Suprapubic skin (tissue), 3 donors: ENCODE measurements at regions not wholly inside any gene's neighbourhood (a gene's known extent, or its start where the extent isn't known, plus 50 kb on each side); places are given as distances from the start of the nearest gene placed in this dataset.

ENCODE experiments used
- CTCF ChIP-seq, 2 donors: fragments of 200-600 bp in 1 of 2; fragments of 450-650 bp in 1 of 2; sonication (generic) in 1 of 2; IDR thresholded peaks; one replicate each; pipeline ENCODE4 v1.5.1; 2016 to 2019; ENCODE audit warnings: antibody characterized with exemption in 2 of 2, mild to moderate bottlenecking in 1 of 2, moderate library complexity in 1 of 2
- POLR2AphosphoS5 ChIP-seq, 3 donors: sonication (generic); formaldehyde crosslinking; IDR thresholded peaks; one replicate each; pipeline ENCODE4 v1.6.1; 2017; ENCODE audit warnings: antibody characterized with exemption in 3 of 3

GRCh38 chr7:125436220-125436619 lies 506.6 kb upstream of the POT1 start:
- TF ChIP-seq CTCF (IDR thresholded peaks at IDR 0.05), result no peak
- TF ChIP-seq POLR2AphosphoS5 (IDR thresholded peaks at IDR 0.05), result no peak
